ENCODE measurements at regions not wholly inside any gene's neighbourhood (a gene's known extent, or its start where the extent isn't known, plus 50 kb on each side); places are given as distances from the start of the nearest gene placed in this dataset.

- no peak for TF ChIP-seq CTCF (IDR thresholded peaks at IDR 0.05)
- Histone ChIP-seq H3K4me3 (ENCODE audit: low read depth in 1 of 2, low read length in 1 of 2) (no peak overlapping the region), H3K4me1 (ENCODE audit: control insufficient read depth in 1 of 2, insufficient read depth in 1 of 2, low read depth in 1 of 2, low read length in 1 of 2) (no peaks in the 10 kb centered on the region), H3K27me3 (peaks cover 7% of the 10 kb centered on the region), H3K9me3 (no peaks in the 10 kb centered on the region), H3K27ac (no peak overlapping the region), H3K36me3 (no peaks in the 10 kb centered on the region)
Observed at GRCh38 chr12:24553259-24553658, 395.6 kb downstream of the BCAT1 start.

GRCh38 chr12:24551163-24551786, 397.6 kb downstream of the BCAT1 start:
- no peaks in the 10 kb centered on the region for H3K36me3 ChIP-seq
- H3K9me3 ChIP-seq, result no peaks in the 10 kb centered on the region
- no peak overlapping the region for H3K27ac ChIP-seq
- TF ChIP-seq CTCF (IDR thresholded peaks at IDR 0.05), result no peak
- H3K4me3 ChIP-seq (ENCODE audit: low read depth in 1 of 2, low read length in 1 of 2), result no peak overlapping the region
- no peaks in the 10 kb centered on the region for H3K4me1 ChIP-seq (ENCODE audit: control insufficient read depth in 1 of 2, insufficient read depth in 1 of 2, low read depth in 1 of 2, low read length in 1 of 2)
- H3K27me3 ChIP-seq, result no peaks in the 10 kb centered on the region

- H3K36me3 ChIP-seq, result no peaks in the 10 kb centered on the region
- no peaks in the 10 kb centered on the region for H3K27me3 ChIP-seq
- H3K4me3 ChIP-seq (ENCODE audit: low read depth in 1 of 2, low read length in 1 of 2), result no peak overlapping the region
- no peak for TF ChIP-seq CTCF (IDR thresholded peaks at IDR 0.05)
- no peaks in the 10 kb centered on the region for H3K9me3 ChIP-seq
- H3K4me1 ChIP-seq (ENCODE audit: control insufficient read depth in 1 of 2, insufficient read depth in 1 of 2, low read depth in 1 of 2, low read length in 1 of 2), result no peaks in the 10 kb centered on the region
- H3K27ac ChIP-seq, result no peak overlapping the region
Observed at GRCh38 chr12:24550609-24551008, 398.3 kb downstream of the BCAT1 start.

- no peak for TF ChIP-seq CTCF (IDR thresholded peaks at IDR 0.05)
- no peaks in the 10 kb centered on the region for H3K9me3 ChIP-seq
- H3K4me1 ChIP-seq (ENCODE audit: control insufficient read depth in 1 of 2, insufficient read depth in 1 of 2, low read depth in 1 of 2, low read length in 1 of 2), result no peaks in the 10 kb centered on the region
- H3K27ac ChIP-seq, result no peak overlapping the region
- H3K27me3 ChIP-seq, result no peaks in the 10 kb centered on the region
- H3K4me3 ChIP-seq (ENCODE audit: low read depth in 1 of 2, low read length in 1 of 2), result no peak overlapping the region
- H3K36me3 ChIP-seq, result no peaks in the 10 kb centered on the region
Observed at GRCh38 chr12:24546661-24547060, 402.2 kb downstream of the BCAT1 start.

- no peaks in the 10 kb centered on the region for H3K9me3 ChIP-seq
- no peaks in the 10 kb centered on the region for H3K36me3 ChIP-seq
- H3K27me3 ChIP-seq, result no peaks in the 10 kb centered on the region
Observed at GRCh38 chr12:24546084-24546483, 402.8 kb downstream of the BCAT1 start.

More at GRCh38 chr12:24546084-24546483, 402.8 kb downstream of the BCAT1 start:
- no peaks in the 10 kb centered on the region for H3K4me1 ChIP-seq (ENCODE audit: control insufficient read depth in 1 of 2, insufficient read depth in 1 of 2, low read depth in 1 of 2, low read length in 1 of 2)
- no peak overlapping the region for H3K4me3 ChIP-seq (ENCODE audit: low read depth in 1 of 2, low read length in 1 of 2)
- no peak overlapping the region for H3K27ac ChIP-seq
- TF ChIP-seq CTCF (IDR thresholded peaks at IDR 0.05), result no peak
